WTC11 (cell line): ENCODE measurements at regions not wholly inside any gene's neighbourhood (a gene's known extent, or its start where the extent isn't known, plus 50 kb on each side); places are given as distances from the start of the nearest gene placed in this dataset.

Experiments used
- ATAC-seq: fragments of 200-7000 bp; cut with Tn5 transposase; 2 replicates; pipeline ENCODE4 v1.10.0; 2021; ENCODE audit warnings: mild to moderate bottlenecking, moderate library complexity
- CTCF ChIA-PET: fragments of 300-600 bp; sonication (Branson Sonifier 250); formaldehyde crosslinking; loops from one replicate; lab custom pipeline; 2021; ENCODE audit warnings: antibody characterized with exemption; lab: Charles Lee
- POLR2A ChIA-PET: fragments of 350-600 bp; sonication (Branson Sonifier 250); formaldehyde crosslinking; loops from one replicate; lab custom pipeline; 2021; ENCODE audit warnings: antibody characterized with exemption; lab: Charles Lee
- DNase-seq: peaks from one replicate; pipeline ENCODE4 v3.0.0; 2021; ENCODE audit warnings: low spot score
- H3K27ac Mint-ChIP-seq: 2 replicates; pipeline ENCODE4 v1.8.0; 2021; ENCODE audit warnings: mixed read lengths
- H3K27me3 Mint-ChIP-seq: 2 replicates; pipeline ENCODE4 v1.8.0; 2021; ENCODE audit warnings: low read depth, mild to moderate bottlenecking, moderate library complexity, mixed read lengths
- H3K36me3 Mint-ChIP-seq: 2 replicates; pipeline ENCODE4 v1.8.0; 2021; ENCODE audit warnings: mixed read lengths
- H3K4me1 Mint-ChIP-seq: 2 replicates; pipeline ENCODE4 v1.8.0; 2022; ENCODE audit warnings: mixed read lengths
- H3K4me3 Mint-ChIP-seq: 2 replicates; pipeline ENCODE4 v1.8.0; 2021; ENCODE audit warnings: mild to moderate bottlenecking, moderate library complexity, mixed read lengths
- H3K9me3 Mint-ChIP-seq: 2 replicates; pipeline ENCODE4 v1.8.0; 2021; ENCODE audit warnings: mixed read lengths
- ATF2 ChIP-seq: sonication (generic); formaldehyde crosslinking; IDR thresholded peaks from 2 replicates; pipeline ENCODE4 v1.8.1; 2022; ENCODE audit warnings: low read depth, missing genetic modification reagents, borderline replicate concordance
- CBFB ChIP-seq: sonication (generic); formaldehyde crosslinking; IDR thresholded peaks from 2 replicates; pipeline ENCODE4 v1.8.1; 2022; ENCODE audit warnings: mild to moderate bottlenecking, low read depth, missing genetic modification reagents
- CDX4 ChIP-seq: fragments of 250-450 bp; sonication (Bioruptor Pico); IDR thresholded peaks from 2 replicates; pipeline ENCODE4 v1.9.0; 2021; ENCODE audit warnings: moderate library complexity, mild to moderate bottlenecking, inconsistent platforms, borderline replicate concordance
- E2F4 ChIP-seq: sonication (generic); formaldehyde crosslinking; IDR thresholded peaks from 2 replicates; pipeline ENCODE4 v1.8.1; 2022; ENCODE audit warnings: low read depth, mild to moderate bottlenecking, moderate library complexity, missing genetic modification reagents, borderline replicate concordance
- ETV6 ChIP-seq: sonication (generic); formaldehyde crosslinking; IDR thresholded peaks from 2 replicates; pipeline ENCODE4 v1.8.1; 2022; ENCODE audit warnings: mild to moderate bottlenecking, missing genetic modification reagents
- IRF1 ChIP-seq: sonication (generic); formaldehyde crosslinking; IDR thresholded peaks from 2 replicates; pipeline ENCODE4 v1.8.0; 2023; ENCODE audit warnings: missing genetic modification reagents
- IRF2 ChIP-seq: sonication (generic); formaldehyde crosslinking; IDR thresholded peaks from 2 replicates; pipeline ENCODE4 v1.8.0; 2022; ENCODE audit warnings: low read depth, missing genetic modification reagents, borderline replicate concordance
- JAZF1 ChIP-seq: fragments of 250-450 bp; sonication (Bioruptor Pico); IDR thresholded peaks from 2 replicates; pipeline ENCODE4 v1.9.0; 2021; ENCODE audit warnings: moderate library complexity, mild to moderate bottlenecking, inconsistent platforms
- JUN ChIP-seq: sonication (generic); formaldehyde crosslinking; IDR thresholded peaks from 2 replicates; pipeline ENCODE4 v1.8.0; 2023; ENCODE audit warnings: mild to moderate bottlenecking, missing genetic modification reagents
- KAT7 ChIP-seq: sonication (generic); formaldehyde crosslinking; IDR thresholded peaks from 2 replicates; pipeline ENCODE4 v1.8.1; 2023; ENCODE audit warnings: missing genetic modification reagents, mild to moderate bottlenecking, borderline replicate concordance
- MAX ChIP-seq: sonication (generic); formaldehyde crosslinking; IDR thresholded peaks from 2 replicates; pipeline ENCODE4 v1.8.0; 2022; ENCODE audit warnings: mild to moderate bottlenecking, missing genetic modification reagents
- NFATC4 ChIP-seq: fragments of 250-450 bp; sonication (Bioruptor Pico); IDR thresholded peaks from 2 replicates; pipeline ENCODE4 v1.9.0; 2021; ENCODE audit warnings: mild to moderate bottlenecking
- NR2C2 ChIP-seq: sonication (generic); formaldehyde crosslinking; IDR thresholded peaks from 2 replicates; pipeline ENCODE4 v1.8.0; 2022; ENCODE audit warnings: mild to moderate bottlenecking, missing genetic modification reagents
- OVOL2 ChIP-seq: fragments of 250-450 bp; sonication (Bioruptor Pico); IDR thresholded peaks from 2 replicates; pipeline ENCODE4 v1.9.0; 2021; ENCODE audit warnings: mild to moderate bottlenecking, borderline replicate concordance
- SP1 ChIP-seq: sonication (generic); formaldehyde crosslinking; conservative IDR thresholded peaks from 2 replicates; pipeline ENCODE4 v1.8.1; 2022; ENCODE audit warnings: missing genetic modification reagents
- TEAD1 ChIP-seq: sonication (generic); formaldehyde crosslinking; IDR thresholded peaks from 2 replicates; pipeline ENCODE4 v1.8.0; 2022; ENCODE audit warnings: mild to moderate bottlenecking, missing genetic modification reagents
- USF1 ChIP-seq: sonication (generic); formaldehyde crosslinking; IDR thresholded peaks from 2 replicates; pipeline ENCODE4 v1.8.0; 2022; ENCODE audit warnings: mild to moderate bottlenecking, missing genetic modification reagents
- ZNF121 ChIP-seq: sonication (generic); formaldehyde crosslinking; IDR thresholded peaks from 2 replicates; pipeline ENCODE4 v1.8.0; 2023; ENCODE audit warnings: missing genetic modification reagents
- ZNF219 ChIP-seq: sonication (generic); formaldehyde crosslinking; IDR thresholded peaks from 2 replicates; pipeline ENCODE4 v1.8.0; 2023; ENCODE audit warnings: missing genetic modification reagents, mild to moderate bottlenecking, borderline replicate concordance
- ZNF232 ChIP-seq: sonication (generic); formaldehyde crosslinking; IDR thresholded peaks from 2 replicates; pipeline ENCODE4 v1.8.0; 2022; ENCODE audit warnings: mild to moderate bottlenecking, missing genetic modification reagents
- ZNF396 ChIP-seq: fragments of 250-450 bp; sonication (Bioruptor Pico); IDR thresholded peaks from 2 replicates; pipeline ENCODE4 v1.8.0; 2021; ENCODE audit warnings: mild to moderate bottlenecking, moderate library complexity, borderline replicate concordance
- ZNF423 ChIP-seq: fragments of 250-450 bp; sonication (Bioruptor Pico); IDR thresholded peaks from 2 replicates; pipeline ENCODE4 v2.1.2; 2022; ENCODE audit warnings: mild to moderate bottlenecking, moderate library complexity
- TF ChIP-seq, protein P1 (sequence below): fragments of 250-450 bp; sonication (Bioruptor Pico); IDR thresholded peaks from 2 replicates; pipeline ENCODE4 v1.8.0; 2021; ENCODE audit warnings: mild to moderate bottlenecking
- TF ChIP-seq, protein P2 (sequence below): sonication (generic); formaldehyde crosslinking; conservative IDR thresholded peaks from 2 replicates; pipeline ENCODE4 v1.8.1; 2023; ENCODE audit warnings: mild to moderate bottlenecking, low read depth, missing genetic modification reagents, moderate library complexity
- TF ChIP-seq, protein P3 (sequence below): sonication (generic); formaldehyde crosslinking; IDR thresholded peaks from 2 replicates; pipeline ENCODE4 v1.8.1; 2023; ENCODE audit warnings: mild to moderate bottlenecking, missing genetic modification reagents, moderate library complexity
- TF ChIP-seq, protein P4 (sequence below): sonication (generic); formaldehyde crosslinking; IDR thresholded peaks from 2 replicates; pipeline ENCODE4 v1.8.1; 2023; ENCODE audit warnings: mild to moderate bottlenecking, missing genetic modification reagents, moderate library complexity

GRCh38 chr4:153976954-153977353 lies 188.1 kb upstream of the SFRP2 start:
- Mint-ChIP-seq H3K4me1 (no peaks in the 10 kb centered on the region), H3K9me3 (peaks cover 62% of the 10 kb centered on the region), H3K27ac (no peak overlapping the region), H3K27me3 (peaks cover 3% of the 10 kb centered on the region; the same call in 1 of the 2 replicates), H3K36me3 (peaks cover 35% of the 10 kb centered on the region), H3K4me3 (no peak overlapping the region)
- DNase-seq (no peak), ATAC-seq (no peak)
- ChIA-PET POLR2A (no interaction called here), CTCF (no interaction called here)
- TF ChIP-seq IRF2 (CRISPR knock-in tag) (no peak), USF1 (no peak), IRF1 (CRISPR knock-in tag) (no peak), ZNF219 (CRISPR knock-in tag) (no peak), KAT7 (no peak), ZNF121 (no peak), JUN (CRISPR knock-in tag) (no peak), NR2C2 (no peak), E2F4 (CRISPR knock-in tag) (no peak), ETV6 (CRISPR knock-in tag) (no peak), ZNF232 (CRISPR knock-in tag) (no peak), MAX (CRISPR knock-in tag) (no peak), CDX4 (CRISPR knock-in tag) (no peak)
- TF ChIP-seq, protein P1, sequence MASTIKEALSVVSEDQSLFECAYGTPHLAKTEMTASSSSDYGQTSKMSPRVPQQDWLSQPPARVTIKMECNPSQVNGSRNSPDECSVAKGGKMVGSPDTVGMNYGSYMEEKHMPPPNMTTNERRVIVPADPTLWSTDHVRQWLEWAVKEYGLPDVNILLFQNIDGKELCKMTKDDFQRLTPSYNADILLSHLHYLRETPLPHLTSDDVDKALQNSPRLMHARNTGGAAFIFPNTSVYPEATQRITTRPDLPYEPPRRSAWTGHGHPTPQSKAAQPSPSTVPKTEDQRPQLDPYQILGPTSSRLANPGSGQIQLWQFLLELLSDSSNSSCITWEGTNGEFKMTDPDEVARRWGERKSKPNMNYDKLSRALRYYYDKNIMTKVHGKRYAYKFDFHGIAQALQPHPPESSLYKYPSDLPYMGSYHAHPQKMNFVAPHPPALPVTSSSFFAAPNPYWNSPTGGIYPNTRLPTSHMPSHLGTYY (CRISPR knock-in tag), result no peak
- TF ChIP-seq, protein P2, sequence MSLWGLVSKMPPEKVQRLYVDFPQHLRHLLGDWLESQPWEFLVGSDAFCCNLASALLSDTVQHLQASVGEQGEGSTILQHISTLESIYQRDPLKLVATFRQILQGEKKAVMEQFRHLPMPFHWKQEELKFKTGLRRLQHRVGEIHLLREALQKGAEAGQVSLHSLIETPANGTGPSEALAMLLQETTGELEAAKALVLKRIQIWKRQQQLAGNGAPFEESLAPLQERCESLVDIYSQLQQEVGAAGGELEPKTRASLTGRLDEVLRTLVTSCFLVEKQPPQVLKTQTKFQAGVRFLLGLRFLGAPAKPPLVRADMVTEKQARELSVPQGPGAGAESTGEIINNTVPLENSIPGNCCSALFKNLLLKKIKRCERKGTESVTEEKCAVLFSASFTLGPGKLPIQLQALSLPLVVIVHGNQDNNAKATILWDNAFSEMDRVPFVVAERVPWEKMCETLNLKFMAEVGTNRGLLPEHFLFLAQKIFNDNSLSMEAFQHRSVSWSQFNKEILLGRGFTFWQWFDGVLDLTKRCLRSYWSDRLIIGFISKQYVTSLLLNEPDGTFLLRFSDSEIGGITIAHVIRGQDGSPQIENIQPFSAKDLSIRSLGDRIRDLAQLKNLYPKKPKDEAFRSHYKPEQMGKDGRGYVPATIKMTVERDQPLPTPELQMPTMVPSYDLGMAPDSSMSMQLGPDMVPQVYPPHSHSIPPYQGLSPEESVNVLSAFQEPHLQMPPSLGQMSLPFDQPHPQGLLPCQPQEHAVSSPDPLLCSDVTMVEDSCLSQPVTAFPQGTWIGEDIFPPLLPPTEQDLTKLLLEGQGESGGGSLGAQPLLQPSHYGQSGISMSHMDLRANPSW, result no peak

DNA sequence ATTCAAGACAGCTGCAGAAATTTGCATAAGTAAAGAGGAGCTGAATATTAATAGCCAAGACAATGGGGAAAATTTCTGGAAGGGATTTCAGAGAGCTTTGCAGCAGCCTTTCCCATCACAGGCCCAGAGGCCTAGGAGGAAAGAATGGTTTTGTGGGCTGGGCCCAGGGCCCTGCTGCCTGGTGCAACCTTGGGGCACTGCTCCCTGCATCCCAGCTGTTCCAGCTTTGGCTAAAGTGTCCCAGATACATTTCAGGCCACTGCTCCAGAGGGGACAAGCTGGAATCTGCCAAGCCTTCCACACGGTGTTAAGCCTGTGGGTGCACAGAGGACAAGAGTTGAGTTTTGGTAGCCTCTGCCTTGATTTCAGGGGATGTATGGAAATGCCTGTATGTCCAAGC lies 185.6 kb upstream of the SFRP2 start:
- ATAC-seq, result no peak
- DNase-seq, result no peak
- POLR2A ChIA-PET, result no interaction called here
- Mint-ChIP-seq H3K4me3 (no peak overlapping the region), H3K27me3 (peaks cover 3% of the 10 kb centered on the region; the same call in 1 of the 2 replicates), H3K36me3 (peaks cover 34% of the 10 kb centered on the region), H3K27ac (no peak overlapping the region), H3K9me3 (peaks cover 55% of the 10 kb centered on the region), H3K4me1 (no peaks in the 10 kb centered on the region)
- CTCF ChIA-PET, result no interaction called here
- no peak for TF ChIP-seq OVOL2 (CRISPR knock-in tag)
- TF ChIP-seq, protein P3, sequence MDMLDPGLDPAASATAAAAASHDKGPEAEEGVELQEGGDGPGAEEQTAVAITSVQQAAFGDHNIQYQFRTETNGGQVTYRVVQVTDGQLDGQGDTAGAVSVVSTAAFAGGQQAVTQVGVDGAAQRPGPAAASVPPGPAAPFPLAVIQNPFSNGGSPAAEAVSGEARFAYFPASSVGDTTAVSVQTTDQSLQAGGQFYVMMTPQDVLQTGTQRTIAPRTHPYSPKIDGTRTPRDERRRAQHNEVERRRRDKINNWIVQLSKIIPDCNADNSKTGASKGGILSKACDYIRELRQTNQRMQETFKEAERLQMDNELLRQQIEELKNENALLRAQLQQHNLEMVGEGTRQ (CRISPR knock-in tag), result no peak
- TF ChIP-seq TEAD1 (CRISPR knock-in tag), result no peak
- no peak for TF ChIP-seq ZNF121
- TF ChIP-seq, protein P4, sequence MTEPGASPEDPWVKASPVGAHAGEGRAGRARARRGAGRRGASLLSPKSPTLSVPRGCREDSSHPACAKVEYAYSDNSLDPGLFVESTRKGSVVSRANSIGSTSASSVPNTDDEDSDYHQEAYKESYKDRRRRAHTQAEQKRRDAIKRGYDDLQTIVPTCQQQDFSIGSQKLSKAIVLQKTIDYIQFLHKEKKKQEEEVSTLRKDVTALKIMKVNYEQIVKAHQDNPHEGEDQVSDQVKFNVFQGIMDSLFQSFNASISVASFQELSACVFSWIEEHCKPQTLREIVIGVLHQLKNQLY (CRISPR knock-in tag), result no peak
- TF ChIP-seq JAZF1 (CRISPR knock-in tag), result no peak
- no peak for TF ChIP-seq ZNF423
- TF ChIP-seq NFATC4 (CRISPR knock-in tag), result no peak
- no peak for TF ChIP-seq SP1 (CRISPR knock-in tag)
- TF ChIP-seq CBFB, result no peak
- no peak for TF ChIP-seq ZNF396
- no peak for TF ChIP-seq ATF2
